ENCODE measurements at regions not wholly inside any gene's neighbourhood (a gene's known extent, or its start where the extent isn't known, plus 50 kb on each side); places are given as distances from the start of the nearest gene placed in this dataset.
A peak's percentile ranks its signal among the peaks of the same experiment; 100 is the strongest.

GRCh38 chr4:178535939-178536579, 1093.8 kb upstream of the AGA start:
- DNase-seq (ENCODE audit: low read depth): no peak
- no peak overlapping the region for H3K4me3 ChIP-seq (ENCODE audit: low read length)
- no peak for TF ChIP-seq CTCF (conservative IDR thresholded peaks at IDR 0.05; ENCODE audit: low read depth, low read length)

- TF ChIP-seq CTCF (conservative IDR thresholded peaks at IDR 0.05; ENCODE audit: low read depth, low read length): no peak
- no peak for DNase-seq (ENCODE audit: low read depth)
- H3K4me3 ChIP-seq (ENCODE audit: low read length): no peak overlapping the region
These were observed 1111.0 kb upstream of the AGA start for GRCh38 chr4:178553201-178553600.

GRCh38 chr4:178554352-178554751, 1112.1 kb upstream of the AGA start:
- H3K4me3 ChIP-seq (ENCODE audit: low read length): no peak overlapping the region
- TF ChIP-seq CTCF (conservative IDR thresholded peaks at IDR 0.05; ENCODE audit: low read depth, low read length): no peak
- no peak for DNase-seq (ENCODE audit: low read depth)

DNA sequence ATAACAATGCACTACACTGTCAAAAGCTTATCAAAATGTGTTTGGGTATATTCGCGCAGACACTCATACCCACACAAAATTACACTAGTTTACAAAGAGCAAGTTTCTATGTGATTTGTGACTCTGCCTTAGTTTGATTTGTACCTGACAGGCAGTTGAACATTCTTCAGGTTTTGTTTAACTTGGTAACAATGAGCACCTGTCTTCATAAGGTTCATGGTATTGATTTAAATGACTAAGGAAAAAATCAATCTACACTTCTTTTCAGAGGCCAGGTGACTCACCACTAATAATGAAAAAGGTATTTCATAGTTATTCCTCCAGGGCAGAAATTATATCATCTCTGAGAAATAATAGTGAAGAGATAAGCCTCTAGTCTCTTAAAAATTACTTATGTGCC, 1114.6 kb upstream of the AGA start:
- DNase-seq (ENCODE audit: low read depth): no peak
- TF ChIP-seq CTCF (conservative IDR thresholded peaks at IDR 0.05; ENCODE audit: low read depth, low read length): no peak
- H3K4me3 ChIP-seq (ENCODE audit: low read length): no peak overlapping the region

GRCh38 chr4:178577933-178578332, 1135.7 kb upstream of the AGA start:
- DNase-seq (ENCODE audit: low read depth): no peak
- peak; percentile 44 for TF ChIP-seq CTCF (conservative IDR thresholded peaks at IDR 0.05; ENCODE audit: low read depth, low read length)
- no peak overlapping the region for H3K4me3 ChIP-seq (ENCODE audit: low read length)

DNA sequence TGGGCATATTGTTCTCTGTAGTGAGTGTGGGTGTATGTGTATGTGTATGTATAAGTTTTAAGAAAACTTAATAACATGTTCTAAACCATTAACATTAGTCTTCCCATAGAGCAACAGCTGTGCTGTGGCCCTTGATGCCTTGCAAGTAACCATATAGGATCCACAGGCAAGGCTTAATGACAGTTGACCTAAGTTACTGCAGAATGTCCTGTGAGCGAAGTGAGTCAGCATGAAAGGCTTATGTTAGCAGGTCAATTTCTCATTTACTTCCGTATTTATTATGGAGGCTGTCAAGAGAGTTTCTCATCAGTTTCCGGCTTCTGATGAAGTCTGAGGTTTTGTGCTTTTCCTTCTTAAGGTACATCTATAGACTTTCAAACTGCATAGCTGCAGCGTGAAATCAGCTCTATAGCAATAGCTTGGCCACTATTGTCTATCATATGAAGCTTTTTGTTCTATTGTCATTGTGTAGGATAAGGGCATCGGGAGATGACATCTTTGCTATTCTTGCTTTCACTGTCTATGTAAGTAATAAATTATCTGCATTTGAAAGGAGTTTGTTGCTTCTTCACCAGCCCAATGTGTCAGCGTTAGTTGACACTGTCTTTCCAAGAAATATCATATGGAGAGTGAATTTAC, 1153.4 kb upstream of the AGA start:
- TF ChIP-seq CTCF (conservative IDR thresholded peaks at IDR 0.05; ENCODE audit: low read depth, low read length): no peak
- no peak overlapping the region for H3K4me3 ChIP-seq (ENCODE audit: low read length)
- DNase-seq (ENCODE audit: low read depth): no peak

GRCh38 chr4:178598672-178599071, 1156.4 kb upstream of the AGA start:
- no peak overlapping the region for H3K4me3 ChIP-seq (ENCODE audit: low read length)
- no peak for DNase-seq (ENCODE audit: low read depth)
- TF ChIP-seq CTCF (conservative IDR thresholded peaks at IDR 0.05; ENCODE audit: low read depth, low read length): no peak

Data from retinal pigment epithelial cell (primary cell).